ENCODE measurements at regions not wholly inside any gene's neighbourhood (a gene's known extent, or its start where the extent isn't known, plus 50 kb on each side); places are given as distances from the start of the nearest gene placed in this dataset.

DNA sequence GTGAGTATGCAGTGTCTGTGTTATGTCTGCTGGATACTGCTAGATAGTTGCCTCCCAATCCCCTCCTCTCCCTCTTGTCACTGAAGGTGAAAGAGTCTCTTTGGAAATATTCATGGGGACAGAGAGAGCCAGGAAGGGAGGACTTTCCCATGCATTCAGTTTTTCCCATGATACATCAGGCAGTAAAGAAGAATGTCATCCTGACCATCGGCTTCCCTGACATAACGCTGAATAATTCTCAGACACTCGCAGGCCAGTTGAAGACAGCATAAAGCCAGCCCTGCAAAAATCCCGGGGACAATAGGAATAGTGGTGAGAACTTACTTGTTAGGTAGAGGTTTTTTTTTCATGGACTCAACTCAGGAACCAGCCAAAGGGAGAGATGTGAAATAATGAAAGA, 58.1 kb downstream of the KLF4 start:
- DNase-seq, result no peak

DNA sequence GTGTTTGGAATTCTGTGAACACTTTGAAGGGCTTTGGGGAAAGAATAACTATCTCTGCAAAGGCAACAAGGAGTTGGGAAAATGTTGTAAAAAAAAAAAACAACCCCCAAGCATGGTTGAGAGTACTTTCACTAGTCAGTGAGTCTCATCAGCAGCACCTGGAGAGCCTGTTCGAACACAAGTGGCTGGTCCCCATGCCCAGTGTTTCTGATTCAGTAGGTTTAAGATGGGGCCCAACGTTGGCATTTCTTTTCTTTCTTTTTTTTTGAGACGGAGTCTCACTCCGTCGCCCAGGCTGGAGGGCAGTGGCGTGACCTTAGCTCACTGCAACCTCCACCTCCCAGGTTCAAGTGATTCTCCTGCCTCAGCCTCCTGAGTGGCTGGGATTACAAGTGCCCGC, 59.5 kb downstream of the KLF4 start:
- no peak for DNase-seq

DNA sequence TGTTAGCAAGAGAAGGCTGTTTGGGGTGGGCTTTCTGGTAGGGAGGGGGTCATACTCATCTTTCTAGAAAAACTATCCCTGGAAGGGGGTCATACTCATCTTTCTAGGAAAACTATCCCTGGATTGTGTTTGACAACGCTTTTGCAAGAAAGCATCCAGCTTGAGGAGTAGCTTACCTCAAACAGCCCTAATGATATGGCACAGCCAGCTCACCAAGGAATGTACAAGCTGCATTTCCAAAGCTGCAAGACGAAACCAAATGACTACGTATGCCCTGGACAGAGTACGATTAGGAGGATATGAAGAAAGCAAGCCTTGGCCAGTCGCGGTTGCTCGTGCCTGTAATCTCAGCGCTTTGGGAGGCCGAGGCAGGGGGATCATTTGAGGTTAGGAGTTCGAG, 63.4 kb downstream of the KLF4 start:
- DNase-seq, result no peak

DNA sequence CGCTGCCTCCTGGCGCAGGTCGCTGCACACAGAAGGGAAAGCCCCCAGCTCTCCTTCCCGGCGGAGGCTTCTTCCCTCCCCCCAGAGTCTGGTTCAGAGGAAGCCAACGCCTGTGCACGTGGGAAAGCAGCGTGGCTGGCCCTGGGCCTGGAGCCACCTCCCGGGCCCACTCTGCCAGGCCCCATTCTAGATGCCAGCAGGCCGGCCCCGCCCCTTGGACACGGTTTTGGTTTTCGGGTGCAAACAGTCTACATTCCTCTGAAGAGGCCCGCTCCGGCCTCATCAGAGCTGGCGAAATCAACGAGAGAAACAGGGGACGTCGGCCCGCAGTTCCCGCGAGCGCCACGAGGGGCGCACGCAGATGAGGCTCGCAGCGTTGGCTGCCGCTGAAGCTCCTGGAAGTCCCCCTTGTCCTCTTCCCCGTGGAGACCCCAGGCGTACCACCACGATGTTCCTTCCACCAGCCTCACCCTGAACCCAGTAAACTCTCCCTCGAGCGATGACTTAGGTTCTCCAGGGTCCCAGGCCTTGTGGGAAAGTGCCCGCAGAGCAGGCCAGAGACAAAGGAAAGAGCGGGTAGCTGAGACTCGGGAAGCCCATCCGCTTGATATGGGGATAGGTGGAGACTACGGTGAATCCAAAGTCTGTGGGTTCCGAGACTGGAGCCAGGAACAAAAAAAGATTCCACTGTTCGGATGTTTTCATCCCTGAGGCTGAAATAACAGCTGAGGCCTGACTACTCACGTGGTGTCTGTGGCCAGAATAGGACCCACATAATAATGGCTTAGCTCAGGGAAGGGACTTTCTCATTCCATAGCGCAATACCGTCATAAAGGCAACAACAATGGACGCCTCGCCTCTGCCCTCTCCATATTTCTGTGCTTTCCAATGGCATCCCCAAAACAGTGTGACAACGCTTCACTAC, 64.2 kb downstream of the KLF4 start:
- DNase-seq, result peak; percentile 68

DNA sequence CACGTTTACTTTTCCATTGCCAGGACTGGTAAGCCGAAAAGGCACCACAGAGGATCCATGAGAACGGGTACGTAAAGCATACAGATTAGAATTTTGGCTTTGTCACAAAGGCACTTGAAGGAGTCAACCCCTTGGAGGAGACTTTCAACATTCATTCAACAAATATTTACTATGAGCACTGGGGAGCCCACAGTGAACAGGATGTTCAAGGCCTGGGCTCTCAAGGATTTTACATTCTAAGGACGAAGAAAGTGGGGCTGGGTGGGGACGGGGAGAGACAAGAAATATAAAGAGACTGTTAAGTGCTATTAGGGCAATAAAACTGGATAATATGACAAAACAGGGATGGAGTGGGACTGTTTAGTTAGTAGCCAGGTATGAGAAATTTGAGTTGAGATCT, 66.0 kb downstream of the KLF4 start:
- no peak for DNase-seq

DNA sequence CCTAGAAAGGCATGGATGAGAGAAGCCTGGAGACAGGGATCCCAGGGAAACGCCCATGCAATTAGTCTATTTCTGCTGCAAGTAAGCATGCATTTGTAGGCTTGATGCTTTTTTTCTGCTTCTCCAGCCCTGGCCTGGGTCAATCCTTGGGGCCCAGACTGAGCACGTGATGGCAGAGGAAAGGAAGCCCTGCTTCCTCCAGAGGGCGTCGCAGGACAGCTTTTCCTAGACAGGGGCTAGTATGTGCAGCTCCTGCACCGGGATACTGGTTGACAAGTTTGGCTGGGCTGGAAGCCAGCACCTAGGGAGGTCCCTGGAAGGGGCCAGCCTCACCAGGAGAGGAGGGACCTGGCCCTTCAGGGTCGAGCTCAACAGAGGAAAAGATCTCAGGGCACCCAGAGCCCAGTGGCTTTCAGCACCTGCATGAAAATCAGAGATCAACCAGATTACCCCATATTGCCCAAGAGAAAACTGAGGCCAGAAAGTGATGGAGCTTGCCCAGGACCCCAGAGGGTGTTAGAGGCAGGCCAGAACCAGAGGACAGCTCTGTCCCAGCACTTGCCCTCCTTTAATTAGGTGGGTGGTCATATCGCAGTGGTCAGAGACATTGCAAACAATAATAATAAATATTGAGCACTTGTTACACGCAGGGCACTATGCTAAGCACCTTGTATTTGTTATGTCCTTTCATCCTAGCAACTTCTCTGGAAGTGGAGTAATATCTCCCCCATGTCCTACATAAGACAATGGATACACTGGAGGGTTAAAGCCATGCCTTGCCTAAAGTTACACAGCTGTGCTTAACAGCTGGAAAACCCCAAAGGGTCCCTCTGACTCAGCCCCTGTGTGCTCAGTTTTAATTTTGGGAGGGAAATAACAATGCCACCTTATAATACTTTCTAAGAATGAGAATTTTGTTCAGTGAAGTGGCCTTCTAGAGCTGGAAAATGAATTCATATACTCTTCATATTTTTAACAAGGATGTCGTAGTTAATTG, 67.1 kb downstream of the KLF4 start:
- DNase-seq, result peak; percentile 78

DNA sequence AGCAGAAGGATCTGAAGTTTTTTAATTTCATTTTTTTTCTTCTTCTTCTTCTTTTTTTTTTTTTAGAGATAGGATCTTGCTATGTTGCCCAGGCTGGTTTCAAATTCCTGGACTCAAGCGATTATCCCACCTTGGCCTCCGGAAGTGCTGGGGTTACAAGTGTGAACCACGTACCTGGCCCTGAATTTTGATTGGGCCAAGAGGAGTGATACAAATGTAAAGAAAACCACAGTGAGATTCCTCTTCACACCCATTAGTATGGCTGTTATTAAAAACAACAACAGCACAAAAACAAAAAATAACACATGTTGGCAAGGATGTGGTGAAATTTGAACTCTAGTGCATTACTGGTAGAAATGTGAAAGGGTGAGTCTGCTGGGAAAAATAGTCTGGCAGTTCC, 79.1 kb downstream of the KLF4 start:
- DNase-seq, result no peak

DNA sequence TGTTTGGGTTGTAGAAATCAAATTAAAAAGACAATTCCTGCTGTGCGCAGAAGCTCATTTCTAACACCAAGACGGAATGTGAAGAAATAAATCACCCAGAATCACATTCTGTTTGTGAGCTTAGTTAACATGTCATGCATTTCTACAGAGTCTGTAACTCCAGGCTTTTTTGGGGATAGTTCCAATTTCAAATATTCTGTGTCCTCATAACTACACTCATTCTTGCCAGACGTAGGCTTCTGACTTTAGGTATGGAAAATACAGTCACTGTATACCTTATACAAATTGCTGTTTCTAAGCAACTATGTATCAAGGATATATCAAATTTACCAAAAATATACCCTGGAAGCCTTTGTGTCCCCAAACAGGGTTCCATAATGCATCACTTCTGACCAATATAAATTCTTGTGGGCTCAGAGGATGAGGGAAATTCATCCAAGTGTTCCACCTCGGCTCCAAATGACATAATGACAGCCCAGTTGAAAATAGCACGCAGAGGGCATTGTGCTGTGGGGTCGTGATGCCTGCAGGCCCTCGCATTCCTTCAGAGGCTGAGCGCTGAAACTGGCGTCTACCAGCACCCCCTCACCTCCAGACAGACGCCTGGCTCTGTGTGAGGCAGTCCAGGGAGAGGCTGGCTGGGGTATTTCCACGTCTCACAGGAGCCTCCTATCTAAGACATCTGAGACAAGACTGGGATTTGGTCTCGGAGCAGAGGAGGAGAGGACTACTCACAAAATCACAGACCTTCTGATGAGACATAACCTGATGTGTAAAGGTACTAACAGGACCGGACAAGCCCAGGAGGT, 79.8 kb downstream of the KLF4 start:
- DNase-seq, result no peak

DNA sequence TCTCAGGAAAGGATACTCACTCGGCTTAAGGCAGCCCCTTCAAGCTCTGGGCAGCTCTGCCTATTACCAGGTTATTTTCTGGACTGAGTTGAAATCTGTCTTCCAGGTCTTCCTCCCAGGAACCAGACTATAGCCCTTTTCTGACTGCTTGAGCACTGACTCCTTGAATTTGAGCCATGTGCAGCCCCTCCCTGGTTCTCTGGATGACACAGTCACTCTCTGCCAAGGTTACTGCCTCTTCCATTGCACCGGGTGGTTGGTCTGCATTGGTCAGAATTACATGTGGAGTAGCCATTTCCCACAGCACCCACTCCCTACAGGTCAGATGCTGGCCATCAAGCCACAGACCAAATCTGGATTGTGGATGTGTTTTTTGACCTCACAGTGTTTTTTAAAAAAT, 81.9 kb downstream of the KLF4 start:
- DNase-seq, result no peak

DNA sequence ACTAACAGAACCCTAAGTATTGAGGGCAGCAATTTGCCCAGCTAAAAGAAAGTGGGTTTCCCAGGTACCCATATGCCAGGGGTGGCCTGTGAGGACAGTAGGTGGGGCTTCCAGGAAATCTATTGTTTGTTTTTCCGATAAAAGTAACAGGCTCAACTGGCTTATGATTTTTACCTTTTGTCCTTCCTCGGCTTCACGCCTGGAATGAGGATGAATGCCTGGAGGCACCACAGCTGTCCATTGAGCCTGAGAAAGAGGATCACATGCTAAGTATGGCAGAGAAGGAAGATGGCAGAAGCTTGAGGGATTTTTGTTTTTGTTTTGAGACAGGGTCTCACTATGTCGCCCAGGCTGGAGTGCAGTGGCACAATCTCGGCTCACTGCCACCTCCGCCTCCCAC, 84.1 kb downstream of the KLF4 start:
- DNase-seq, result no peak

DNA sequence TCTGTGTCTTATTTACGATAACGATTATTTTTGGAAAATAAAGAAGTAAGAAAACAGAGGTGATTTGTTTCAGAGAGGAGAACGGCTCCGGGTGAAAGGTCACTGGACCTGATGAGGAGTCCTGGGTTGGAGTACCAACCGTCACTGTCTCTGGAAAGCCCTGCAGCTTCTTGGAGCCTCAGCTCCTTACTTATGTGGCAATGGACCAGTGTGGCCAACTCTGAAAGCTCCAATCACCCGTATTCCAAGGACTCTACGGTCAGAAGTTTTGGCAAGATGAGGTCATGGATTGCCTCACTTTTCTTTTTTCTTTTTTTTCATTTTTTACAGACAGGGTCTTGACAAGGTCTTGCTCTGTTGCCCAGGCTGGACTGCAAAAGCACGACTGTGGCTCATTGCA, 84.8 kb downstream of the KLF4 start:
- DNase-seq, result no peak

DNA sequence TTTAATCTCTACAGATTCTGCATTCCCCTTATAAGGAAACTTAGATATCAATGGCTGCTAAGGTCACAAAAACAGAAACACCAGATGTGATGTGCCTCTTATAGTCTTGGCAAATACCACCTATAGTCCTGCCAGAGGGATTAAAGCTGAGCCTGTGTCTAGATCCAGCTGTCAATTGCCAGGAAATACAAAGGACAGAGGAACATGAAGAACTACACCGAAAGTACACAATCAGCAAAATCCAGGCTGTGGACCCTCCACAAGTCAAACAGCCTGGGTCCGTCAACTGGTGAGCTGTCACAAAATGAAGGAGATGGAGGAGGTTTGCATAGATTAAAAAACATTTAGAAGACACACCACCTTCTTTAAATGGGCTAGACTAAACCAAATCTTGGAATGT, 85.4 kb downstream of the KLF4 start:
- DNase-seq, result no peak

DNA sequence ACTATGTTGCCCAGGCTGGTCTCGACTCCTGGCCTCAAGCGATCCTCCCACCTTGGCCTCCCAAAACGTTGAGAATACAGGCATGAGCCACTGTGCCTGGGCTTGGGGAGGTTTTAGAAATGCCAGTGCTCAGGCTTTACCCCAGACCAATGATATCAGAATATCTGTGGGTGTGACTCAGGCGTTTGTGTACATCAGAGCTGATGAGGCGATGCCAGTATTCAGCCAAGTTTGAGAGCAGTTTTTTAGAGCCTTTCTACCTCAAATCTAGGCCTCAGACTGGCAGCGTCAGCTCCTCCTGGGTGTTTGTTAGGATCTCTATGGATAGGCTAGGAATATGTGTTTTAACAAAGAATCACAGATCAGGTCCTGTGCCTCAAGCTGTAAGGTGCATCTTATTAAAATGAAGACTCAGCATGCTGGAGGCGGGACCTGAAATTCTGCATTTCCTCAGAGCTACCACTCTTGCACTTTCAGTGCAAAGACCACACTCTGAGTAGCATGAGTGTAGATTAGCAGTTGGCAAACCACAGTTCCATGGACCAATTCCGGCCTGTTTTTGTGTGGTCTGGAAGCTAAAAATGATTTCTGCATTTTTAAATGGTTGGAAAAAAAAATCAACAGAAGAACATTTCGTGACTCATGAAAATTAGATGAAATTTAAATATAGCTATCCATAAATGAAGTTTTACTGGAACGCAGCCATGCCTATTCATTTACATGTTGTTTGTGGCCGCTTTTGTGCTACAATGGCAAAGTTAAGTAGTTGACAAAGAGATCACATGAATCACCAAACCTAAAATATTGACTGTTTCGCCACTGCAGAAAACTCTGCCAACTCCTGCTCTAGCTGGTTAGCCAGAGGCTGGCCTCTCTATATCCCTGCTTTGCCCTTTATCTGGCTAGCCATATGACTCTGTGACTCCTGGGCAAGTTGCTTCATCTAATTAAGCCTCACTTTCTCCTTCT, 92.2 kb downstream of the KLF4 start:
- DNase-seq, result peak; percentile 55

DNA sequence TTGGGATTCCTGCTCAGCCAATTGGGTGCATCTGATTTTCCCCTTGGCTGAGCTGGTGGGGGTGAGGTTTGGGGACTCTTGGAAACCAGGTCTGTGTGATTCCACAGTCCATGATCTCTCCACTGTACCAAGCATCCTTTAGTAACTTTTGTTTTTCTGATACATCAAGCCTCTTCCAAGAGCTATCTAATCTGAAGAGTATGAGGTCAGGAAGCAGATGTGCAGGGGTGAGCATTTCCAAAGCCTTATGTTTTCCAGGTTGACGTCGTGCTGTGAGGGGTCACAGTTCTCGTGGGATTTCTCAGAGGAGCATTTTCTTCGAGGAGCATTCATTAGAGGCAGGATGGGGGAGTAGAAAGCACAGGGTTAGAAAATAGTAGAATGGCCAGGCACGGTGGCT, 95.3 kb downstream of the KLF4 start:
- no peak for DNase-seq

DNA sequence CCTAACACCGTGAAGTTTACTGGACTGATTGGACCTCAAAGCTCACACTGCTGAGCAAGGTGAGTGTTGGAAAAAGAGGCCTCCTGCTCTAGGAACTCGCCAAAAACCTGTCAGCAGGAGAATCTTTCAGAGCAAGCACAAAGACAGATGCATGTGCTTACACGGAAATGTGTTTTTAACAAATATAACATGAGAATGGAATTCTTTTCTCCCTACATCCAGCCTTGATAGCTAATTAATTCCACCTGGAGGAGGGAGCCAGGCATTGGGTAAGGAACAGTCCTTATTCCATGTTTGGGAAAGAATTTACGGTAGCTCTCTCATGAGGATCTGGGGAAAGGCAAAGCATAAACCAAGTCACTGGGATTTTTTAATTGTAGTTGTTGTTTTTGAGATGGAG, 98.8 kb downstream of the KLF4 start:
- DNase-seq, result peak; percentile 68

DNA sequence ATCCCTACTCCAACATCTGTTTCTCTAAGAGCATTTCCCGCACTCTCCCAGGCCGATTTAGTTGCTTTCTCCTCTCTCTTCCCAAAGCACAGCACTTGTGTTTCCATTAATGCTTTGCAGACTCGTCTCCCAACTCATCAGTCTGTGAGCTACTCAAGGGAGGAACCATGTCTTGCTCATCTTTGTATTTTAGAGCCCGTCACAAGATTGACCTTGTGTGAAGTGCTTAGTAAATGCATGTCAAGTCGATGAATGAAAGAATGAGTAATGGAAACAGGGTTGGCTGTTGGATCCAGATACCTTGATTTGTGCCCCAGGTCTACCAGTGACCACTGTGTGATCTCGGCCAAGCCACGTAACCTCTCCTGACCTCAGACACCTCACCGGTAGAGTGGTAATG, 99.3 kb downstream of the KLF4 start:
- DNase-seq, result no peak

DNA sequence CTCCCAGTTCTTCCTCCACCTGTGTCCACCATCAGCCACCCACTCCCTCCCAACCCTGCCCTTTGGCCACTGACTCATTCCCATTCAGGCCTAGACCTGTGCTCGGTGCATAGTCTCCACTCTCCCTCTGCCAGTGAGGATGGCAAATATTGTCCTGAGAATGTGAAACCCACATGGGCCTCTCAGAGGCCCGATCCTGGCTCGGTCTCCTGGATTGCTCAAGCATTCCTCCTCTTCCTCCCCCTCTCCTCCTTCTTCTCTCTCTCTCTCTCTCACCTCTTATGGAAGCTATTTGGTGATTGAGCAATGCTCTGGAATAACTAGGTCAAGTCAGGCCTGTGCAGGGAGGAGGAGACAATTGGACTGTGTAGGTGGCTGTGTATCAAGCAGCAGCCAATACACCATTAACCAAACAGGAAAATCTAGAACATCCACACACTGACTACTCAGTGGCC, 99.9 kb downstream of the KLF4 start:
- DNase-seq, result peak; percentile 22

DNA sequence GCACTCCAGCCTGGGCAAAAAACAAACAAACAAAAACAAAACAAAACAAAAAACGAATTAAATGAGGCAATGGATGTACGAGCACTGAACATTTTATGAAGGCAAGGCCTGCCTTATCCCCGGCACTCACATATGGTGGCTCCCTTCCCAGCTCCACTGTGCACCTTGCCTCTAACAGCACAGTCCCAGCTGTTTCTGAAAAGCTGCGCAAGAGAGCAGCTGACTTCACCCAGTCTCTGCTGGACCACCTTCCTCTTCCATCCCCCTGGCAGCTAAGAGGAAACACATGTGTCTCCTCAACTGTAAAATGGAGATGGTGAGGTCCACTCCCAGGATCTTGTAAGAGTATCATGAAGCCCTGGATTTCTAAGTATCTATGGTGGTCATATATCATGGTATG, 100.7 kb downstream of the KLF4 start:
- DNase-seq, result no peak

DNA sequence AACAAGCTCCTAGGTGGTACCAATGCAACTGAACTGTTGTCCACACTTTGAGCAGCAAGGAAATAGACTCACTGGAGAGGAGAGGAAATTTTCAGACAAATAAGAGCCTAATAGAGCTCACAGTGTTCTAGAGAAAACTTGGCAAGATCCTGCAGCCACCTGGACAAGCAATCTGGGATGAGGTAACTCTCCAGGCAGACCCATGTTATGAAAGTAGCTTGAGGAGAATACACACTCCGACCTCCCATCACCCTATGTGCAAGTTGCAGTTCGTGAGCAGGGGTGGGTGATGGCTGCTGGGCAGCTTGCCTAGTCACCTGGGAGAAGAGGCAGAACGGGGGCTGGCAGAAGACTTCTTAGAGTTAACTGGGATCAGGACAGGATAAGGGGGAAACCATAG, 102.2 kb downstream of the KLF4 start:
- DNase-seq, result no peak

DNA sequence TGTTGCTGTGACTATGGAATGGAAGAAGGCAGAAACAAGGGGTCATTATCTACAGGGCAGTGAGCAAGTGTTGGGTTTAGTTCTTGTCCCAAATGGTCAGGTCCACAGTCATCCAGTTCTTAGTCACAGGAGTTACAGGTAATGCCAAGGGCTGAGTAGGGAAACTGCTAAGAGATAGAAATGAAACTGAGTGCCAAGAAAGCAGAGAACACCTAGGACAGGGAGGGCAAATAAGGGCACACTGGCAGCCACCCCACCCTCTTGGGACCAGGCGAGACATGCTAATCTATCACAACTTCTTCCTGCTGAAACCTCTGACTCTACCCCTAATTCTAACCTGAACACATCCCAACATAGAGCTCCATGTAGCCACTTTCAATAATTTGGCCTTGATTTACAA, 103.2 kb downstream of the KLF4 start:
- DNase-seq, result no peak

Measured in fibroblast of skin of scalp (primary cell).